Tibial artery (tissue), 4 donors: ENCODE measurements at regions not wholly inside any gene's neighbourhood (a gene's known extent, or its start where the extent isn't known, plus 50 kb on each side); places are given as distances from the start of the nearest gene placed in this dataset.

Experiments
- DNase-seq, 2 donors: peaks; one replicate each; pipeline ENCODE4 v3.0.0-alpha.2; 2019
- H3K27ac ChIP-seq, 2 donors: fragments of 200-600 bp; sonication (generic) in 1 of 2; 1 replicate in 1 of 2; 2 replicates in 1 of 2; pipeline ENCODE4 v1.5.1; 2018 to 2019; ENCODE audit warnings: mild to moderate bottlenecking in 1 of 2
- H3K27me3 ChIP-seq, 2 donors: fragments of 200-600 bp; sonication (generic) in 1 of 2; one replicate each; pipeline versions ENCODE4 v1.5.1 to v1.6.0; 2016 to 2019
- H3K36me3 ChIP-seq, 3 donors: fragments of 200-600 bp; sonication (generic) in 2 of 3; one replicate each; pipeline ENCODE4 v1.5.1; 2016 to 2019; ENCODE audit warnings: mild to moderate bottlenecking in 2 of 3
- H3K4me1 ChIP-seq, 4 donors: fragments of 200-600 bp; sonication (generic) in 2 of 4; 1 replicate in 3 of 4; 2 replicates in 1 of 4; pipeline ENCODE4 v1.5.1; 2016 to 2019
- H3K4me3 ChIP-seq, 2 donors: fragments of 200-600 bp; sonication (generic) in 1 of 2; 1 replicate in 1 of 2; 2 replicates in 1 of 2; pipeline ENCODE4 v1.5.1; 2018 to 2019; ENCODE audit warnings: mild to moderate bottlenecking in 2 of 2
- H3K9me3 ChIP-seq, 3 donors: fragments of 200-600 bp; sonication (generic) in 1 of 3; one replicate each; pipeline ENCODE4 v1.5.1; 2016 to 2019
- CTCF ChIP-seq, 2 experiments: fragments of 200-600 bp in 1 of 2; fragments of 450-650 bp in 1 of 2; IDR thresholded peaks; one replicate each; pipeline ENCODE4 v1.5.1; 2017 to 2019; ENCODE audit warnings: antibody characterized with exemption in 2 of 2, mild to moderate bottlenecking in 1 of 2, moderate library complexity in 1 of 2
- intact Hi-C: fragments of 100-400 bp; cut with DNase I; formaldehyde crosslinking; loops from one replicate; pipeline ENCODE4 v1.15.0; 2023; ENCODE audit warnings: low total_unique reads

GRCh38 chr6:27081931-27082330 is 165.6 kb upstream of the PRSS16 start:
- TF ChIP-seq CTCF (IDR thresholded peaks at IDR 0.05): no peak
- intact Hi-C loops: loop anchor here (10.0 kb wide), 1 partner anchor 477 kb away; no protein-coding TSS in a partner anchor
- no peaks in the 10 kb centered on the region for H3K36me3 ChIP-seq
- no peak for DNase-seq
- H3K4me1 ChIP-seq: peaks cover 0 to 4% (median 0%) of the 10 kb centered on the region in 4 donors
- H3K4me3 ChIP-seq: no peak overlapping the region
- peaks cover 0 to 19% of the 10 kb centered on the region in 2 donors for H3K27me3 ChIP-seq
- no peaks in the 10 kb centered on the region for H3K9me3 ChIP-seq
- H3K27ac ChIP-seq: no peak overlapping the region

GRCh38 chr6:27088068-27088467 is 159.4 kb upstream of the PRSS16 start:
- DNase-seq: no peak
- no peaks in the 10 kb centered on the region for H3K36me3 ChIP-seq
- intact Hi-C loops: loop anchor here (10.0 kb wide), 1 partner anchor 483 kb away; no protein-coding TSS in a partner anchor
- H3K9me3 ChIP-seq: no peaks in the 10 kb centered on the region
- no peak overlapping the region for H3K27ac ChIP-seq
- H3K4me3 ChIP-seq: no peak overlapping the region
- no peak for TF ChIP-seq CTCF (IDR thresholded peaks at IDR 0.05)
- H3K27me3 ChIP-seq: peaks cover 0 to 25% of the 10 kb centered on the region in 2 donors
- H3K4me1 ChIP-seq: peaks cover 0 to 5% (median 2%) of the 10 kb centered on the region in 4 donors

GRCh38 chr6:27091661-27092315 is 155.7 kb upstream of the PRSS16 start:
- Histone ChIP-seq H3K9me3 (no peaks in the 10 kb centered on the region), H3K4me3 (no peak overlapping the region), H3K27me3 (peaks cover 0 to 44% of the 10 kb centered on the region in 2 donors), H3K27ac (no peak overlapping the region), H3K4me1 (peaks cover 0 to 10% (median 3%) of the 10 kb centered on the region in 4 donors), H3K36me3 (no peaks in the 10 kb centered on the region)
- no peak for TF ChIP-seq CTCF (IDR thresholded peaks at IDR 0.05)
- intact Hi-C loops: no loop called here
- no peak for DNase-seq

- Histone ChIP-seq H3K27ac (no peak overlapping the region), H3K27me3 (peaks cover 0 to 45% of the 10 kb centered on the region in 2 donors), H3K4me1 (peaks cover 0 to 10% (median 5%) of the 10 kb centered on the region in 4 donors), H3K4me3 (no peak overlapping the region), H3K36me3 (no peaks in the 10 kb centered on the region), H3K9me3 (no peaks in the 10 kb centered on the region)
- no peak for DNase-seq
- no peak for TF ChIP-seq CTCF (IDR thresholded peaks at IDR 0.05)
- intact Hi-C loops: no loop called here
Measured at GRCh38 chr6:27092316-27092692, 155.2 kb upstream of the PRSS16 start.

GRCh38 chr6:27095914-27096313 is 151.6 kb upstream of the PRSS16 start:
- no peak overlapping the region for H3K27ac ChIP-seq
- H3K36me3 ChIP-seq: no peaks in the 10 kb centered on the region
- intact Hi-C loops: no loop called here
- TF ChIP-seq CTCF (IDR thresholded peaks at IDR 0.05): no peak
- no peak overlapping the region for H3K4me3 ChIP-seq
- H3K27me3 ChIP-seq: peaks cover 0 to 48% of the 10 kb centered on the region in 2 donors
- no peak for DNase-seq
- H3K4me1 ChIP-seq: peaks cover 0 to 10% (median 5%) of the 10 kb centered on the region in 4 donors
- H3K9me3 ChIP-seq: no peaks in the 10 kb centered on the region
